AG04450 (cell line): ENCODE measurements at regions not wholly inside any gene's neighbourhood (a gene's known extent, or its start where the extent isn't known, plus 50 kb on each side); places are given as distances from the start of the nearest gene placed in this dataset.

Experiments used
- CTCF ChIA-PET: fragments of 300-600, 350-600 bp; formaldehyde crosslinking; extraction: SDS; loops from one replicate; lab custom pipeline; 2022; ENCODE audit warnings: antibody characterized with exemption, inconsistent platforms; lab: Charles Lee
- POLR2A ChIA-PET: fragments of 350-600 bp; formaldehyde crosslinking; extraction: SDS; loops from one replicate; lab custom pipeline; 2021; ENCODE audit warnings: antibody characterized with exemption, inconsistent platforms; lab: Yijun Ruan, JAX
- DNase-seq: peaks from one replicate; pipeline ENCODE4 v3.0.0-alpha.2; 2011; ENCODE audit warnings: low read depth, low spot score
- H3K27ac ChIP-seq: one replicate; pipeline ENCODE4 v1.5.1; 2012; ENCODE audit warnings: low read depth, low read length, control low read depth
- H3K27me3 ChIP-seq: one replicate; pipeline ENCODE4 v1.6.0; 2012; ENCODE audit warnings: low read length; ENCODE audit not compliant: control insufficient read depth, insufficient read depth
- H3K4me3 ChIP-seq: 2 replicates; pipeline ENCODE4 v1.5.1; 2011; ENCODE audit warnings: mild to moderate bottlenecking, low read depth, low read length, control low read depth
- H3K9me3 ChIP-seq: 2 replicates; pipeline ENCODE4 v1.5.1; 2012; ENCODE audit warnings: low read length; ENCODE audit not compliant: control insufficient read depth, insufficient read depth
- TF ChIP-seq, protein P1 (sequence below): IDR thresholded peaks from 2 replicates; pipeline ENCODE4 v1.5.1; 2011; ENCODE audit warnings: low read depth, low read length, control low read depth, inconsistent platforms

- TF ChIP-seq, protein P1, sequence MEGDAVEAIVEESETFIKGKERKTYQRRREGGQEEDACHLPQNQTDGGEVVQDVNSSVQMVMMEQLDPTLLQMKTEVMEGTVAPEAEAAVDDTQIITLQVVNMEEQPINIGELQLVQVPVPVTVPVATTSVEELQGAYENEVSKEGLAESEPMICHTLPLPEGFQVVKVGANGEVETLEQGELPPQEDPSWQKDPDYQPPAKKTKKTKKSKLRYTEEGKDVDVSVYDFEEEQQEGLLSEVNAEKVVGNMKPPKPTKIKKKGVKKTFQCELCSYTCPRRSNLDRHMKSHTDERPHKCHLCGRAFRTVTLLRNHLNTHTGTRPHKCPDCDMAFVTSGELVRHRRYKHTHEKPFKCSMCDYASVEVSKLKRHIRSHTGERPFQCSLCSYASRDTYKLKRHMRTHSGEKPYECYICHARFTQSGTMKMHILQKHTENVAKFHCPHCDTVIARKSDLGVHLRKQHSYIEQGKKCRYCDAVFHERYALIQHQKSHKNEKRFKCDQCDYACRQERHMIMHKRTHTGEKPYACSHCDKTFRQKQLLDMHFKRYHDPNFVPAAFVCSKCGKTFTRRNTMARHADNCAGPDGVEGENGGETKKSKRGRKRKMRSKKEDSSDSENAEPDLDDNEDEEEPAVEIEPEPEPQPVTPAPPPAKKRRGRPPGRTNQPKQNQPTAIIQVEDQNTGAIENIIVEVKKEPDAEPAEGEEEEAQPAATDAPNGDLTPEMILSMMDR, result no peak
- no peak overlapping the region for H3K4me3 ChIP-seq
- no peaks in the 10 kb centered on the region for H3K27me3 ChIP-seq
- peaks cover 3% of the 10 kb centered on the region; the same call in 1 of the 2 replicates for H3K9me3 ChIP-seq
- POLR2A ChIA-PET, result no interaction called here
- DNase-seq, result no peak
- no peak overlapping the region for H3K27ac ChIP-seq
- CTCF ChIA-PET, result no interaction called here
Observed at GRCh38 chr7:131624536-131624935, 68.1 kb upstream of the PODXL start.

GRCh38 chr7:131623154-131623553 lies 66.7 kb upstream of the PODXL start:
- ChIA-PET CTCF (no interaction called here), POLR2A (interaction anchor here (0.6 kb wide), 1 partner anchor 494 kb away, joined by 5 read pairs; no protein-coding TSS in a partner anchor)
- H3K27ac ChIP-seq, result no peak overlapping the region
- peaks cover 3% of the 10 kb centered on the region; the same call in 1 of the 2 replicates for H3K9me3 ChIP-seq
- no peak for DNase-seq
- TF ChIP-seq, protein P1, result no peak
- no peak overlapping the region for H3K4me3 ChIP-seq
- H3K27me3 ChIP-seq, result no peaks in the 10 kb centered on the region

DNA sequence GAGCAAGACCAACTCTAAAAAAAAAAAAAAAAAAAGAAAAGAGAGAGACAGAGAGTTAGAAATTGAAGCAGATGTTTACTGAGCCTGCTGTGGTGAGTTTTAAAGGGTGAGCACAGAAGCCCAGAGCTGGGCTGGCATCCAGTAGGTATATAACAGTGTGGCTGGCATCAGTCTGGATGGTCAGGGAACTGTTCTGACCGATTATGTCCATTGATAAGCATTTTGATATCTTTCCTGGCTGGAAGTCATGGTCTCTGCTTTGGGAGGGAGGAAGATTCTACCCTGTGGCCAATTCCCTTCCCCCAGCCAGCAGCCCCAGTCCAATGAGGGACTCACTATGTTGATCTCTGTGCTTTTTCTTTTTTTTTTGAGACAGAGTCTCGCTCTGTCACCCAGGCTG lies 65.2 kb upstream of the PODXL start:
- Histone ChIP-seq H3K27me3 (no peaks in the 10 kb centered on the region), H3K9me3 (peaks cover 3% of the 10 kb centered on the region; the same call in 1 of the 2 replicates), H3K4me3 (no peak overlapping the region), H3K27ac (no peak overlapping the region)
- CTCF ChIA-PET, result no interaction called here
- TF ChIP-seq, protein P1, result no peak
- POLR2A ChIA-PET, result no interaction called here
- DNase-seq, result no peak

DNA sequence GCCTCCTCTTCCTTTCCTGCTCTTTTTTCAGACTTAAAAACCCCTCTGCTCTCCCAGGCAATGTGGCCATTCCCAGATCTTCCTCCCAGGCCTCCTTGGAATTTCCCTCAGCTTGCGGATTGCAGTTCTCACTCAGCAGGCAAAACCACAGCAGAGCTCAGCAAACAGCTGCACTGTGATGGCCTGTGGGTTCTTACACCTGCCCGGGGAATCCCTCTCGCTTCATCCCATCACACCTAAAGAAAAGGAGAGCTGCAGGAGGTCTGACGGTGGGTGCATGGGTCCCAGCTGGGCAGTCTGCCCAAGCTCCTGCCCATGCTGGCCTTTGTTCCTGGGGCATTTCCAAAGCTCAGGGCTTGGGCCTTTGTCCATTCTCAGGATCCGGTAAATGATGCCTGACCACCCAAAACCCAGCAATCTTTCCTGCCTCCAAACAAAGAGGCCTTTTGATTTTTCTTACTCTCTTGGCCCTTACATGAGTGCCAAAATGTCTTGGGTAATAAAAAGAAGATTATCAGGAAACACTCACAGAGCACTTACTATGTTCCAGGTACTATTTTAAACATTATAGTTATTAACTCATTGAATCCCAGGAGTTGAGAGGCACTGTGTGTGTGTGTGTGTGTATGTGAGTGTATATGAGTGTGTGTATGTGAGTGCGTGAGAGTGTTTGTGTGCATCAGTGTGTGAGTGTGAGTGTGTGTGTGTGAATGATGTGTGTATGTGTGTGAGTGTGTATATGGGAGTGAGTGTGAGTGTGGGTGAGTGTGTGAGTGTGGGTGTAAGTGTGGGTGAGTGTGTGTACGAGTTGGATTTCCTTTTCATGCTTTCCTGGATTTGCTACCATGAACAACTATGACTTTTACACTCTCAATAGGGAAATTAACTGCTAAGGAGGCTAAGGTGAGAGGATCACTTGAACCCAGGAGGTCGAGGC lies 64.5 kb upstream of the PODXL start:
- DNase-seq, result no peak
- TF ChIP-seq, protein P1, result no peak
- H3K9me3 ChIP-seq, result peaks cover 3% of the 10 kb centered on the region; the same call in 1 of the 2 replicates
- H3K27ac ChIP-seq, result no peak overlapping the region
- no peak overlapping the region for H3K4me3 ChIP-seq
- ChIA-PET CTCF (no interaction called here), POLR2A (no interaction called here)
- no peaks in the 10 kb centered on the region for H3K27me3 ChIP-seq
